HG03575 (cell line): ENCODE measurements at regions not wholly inside any gene's neighbourhood (a gene's known extent, or its start where the extent isn't known, plus 50 kb on each side); places are given as distances from the start of the nearest gene placed in this dataset.

ENCODE experiments used
- ATAC-seq: cut with Tn5 transposase; IDR thresholded peaks from one replicate; pipeline ENCODE4 v1.9.1; 2021; ENCODE audit not compliant: unreplicated experiment, insufficient number of reproducible peaks, low FRiP score; ENCODE audit errors: extremely low read depth

DNA sequence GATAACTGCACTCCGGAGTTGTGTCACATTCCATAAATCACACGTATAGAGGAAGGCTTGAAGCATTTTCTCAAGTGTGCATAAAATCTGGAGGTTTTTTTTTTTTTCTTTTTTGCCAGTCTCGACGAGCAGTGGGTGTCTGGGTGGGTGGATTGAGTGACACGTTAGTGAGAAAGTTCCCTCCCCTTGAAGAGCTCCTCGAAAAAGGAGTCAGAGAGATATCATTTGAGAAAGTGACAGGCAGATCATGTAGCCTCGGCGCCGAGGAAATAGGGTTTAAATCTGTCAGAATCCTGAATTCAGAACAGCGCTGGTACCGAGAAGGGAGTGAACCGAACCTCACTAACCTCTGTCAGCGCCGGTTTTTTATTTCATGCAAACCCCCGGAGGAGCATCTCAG is 269.5 kb upstream of the ARID1B start:
- no peak for ATAC-seq

DNA sequence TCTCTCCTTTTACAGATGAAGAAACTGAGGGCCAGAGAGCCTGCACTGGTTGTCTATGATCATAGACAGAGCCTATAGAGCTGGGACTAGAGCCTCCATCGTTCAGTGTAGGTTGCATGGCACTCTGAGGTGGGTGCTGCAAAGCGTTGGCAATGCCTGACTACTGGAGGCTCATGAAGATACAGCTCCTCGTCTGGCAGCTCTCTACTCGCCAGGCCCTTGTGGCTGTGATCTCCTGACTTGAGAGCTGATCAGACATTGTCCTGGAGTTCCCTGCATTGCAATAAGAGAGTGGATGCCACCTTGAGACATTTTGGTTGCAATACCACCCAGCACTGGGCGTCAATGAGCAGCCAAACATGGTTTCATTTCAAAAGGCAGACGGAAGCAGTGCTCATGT is 270.1 kb upstream of the ARID1B start:
- ATAC-seq, result no peak

DNA sequence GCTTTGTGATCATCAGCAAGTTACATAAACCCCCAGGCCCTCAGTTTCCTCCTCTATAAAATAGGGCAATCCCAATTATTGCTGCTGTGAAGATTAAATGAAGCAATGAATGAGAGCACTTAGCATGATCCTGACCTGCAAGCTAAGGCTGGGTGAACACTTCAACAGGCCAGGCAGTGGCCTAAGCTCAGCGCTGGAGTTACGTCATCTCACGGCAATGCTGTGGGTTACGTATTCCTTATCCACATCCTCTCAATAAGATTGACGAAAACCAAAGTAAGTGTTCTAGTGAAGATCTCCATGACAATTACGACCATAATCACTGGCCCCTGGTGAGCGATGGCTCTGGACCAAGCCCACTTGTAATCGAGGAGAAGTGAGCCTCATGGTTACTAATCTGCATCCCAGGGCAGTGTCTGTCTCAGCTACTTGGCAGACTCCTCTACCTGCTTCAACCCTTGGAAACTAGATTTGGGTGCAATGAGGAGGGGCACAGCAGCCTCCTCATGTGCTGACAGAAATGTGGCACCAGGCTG is 274.1 kb upstream of the ARID1B start:
- no peak for ATAC-seq

DNA sequence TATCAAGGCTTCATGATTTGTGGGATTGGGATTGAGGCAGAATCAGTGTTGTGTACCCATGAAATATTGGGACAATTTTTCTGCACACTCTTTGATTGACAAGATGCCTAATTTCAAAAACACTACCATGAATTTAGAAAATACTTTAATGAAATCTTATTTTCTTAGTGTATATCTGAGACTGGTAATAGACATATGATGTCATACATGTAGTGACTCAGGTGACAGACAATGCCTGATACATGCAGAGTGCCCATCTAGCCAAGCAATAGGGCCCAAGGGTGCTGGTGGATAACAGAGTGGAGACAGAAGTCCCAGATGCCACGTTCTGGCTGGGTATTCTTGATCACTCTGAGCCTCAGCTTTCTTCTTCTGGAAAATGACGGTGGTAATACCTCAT is 279.6 kb upstream of the ARID1B start:
- ATAC-seq, result no peak

DNA sequence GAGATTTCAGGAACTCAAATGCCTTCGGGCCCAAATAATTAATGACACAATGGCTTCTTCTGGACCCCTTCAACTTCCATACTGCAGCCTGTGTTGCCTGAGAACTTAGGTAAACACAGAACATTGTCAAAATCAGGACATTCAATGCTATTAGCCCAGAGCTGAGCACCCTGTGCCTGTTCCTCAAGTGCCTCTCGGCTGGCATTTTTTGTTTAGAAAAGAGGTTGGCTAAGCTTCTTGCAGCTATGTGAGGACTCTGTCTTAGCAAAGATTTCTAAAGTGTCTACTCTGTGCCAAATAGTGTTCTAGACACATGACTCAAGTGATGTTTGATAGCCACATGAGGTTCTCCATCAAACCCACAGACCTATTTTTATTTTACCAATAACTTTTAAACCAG is 289.3 kb upstream of the ARID1B start:
- ATAC-seq, result no peak

DNA sequence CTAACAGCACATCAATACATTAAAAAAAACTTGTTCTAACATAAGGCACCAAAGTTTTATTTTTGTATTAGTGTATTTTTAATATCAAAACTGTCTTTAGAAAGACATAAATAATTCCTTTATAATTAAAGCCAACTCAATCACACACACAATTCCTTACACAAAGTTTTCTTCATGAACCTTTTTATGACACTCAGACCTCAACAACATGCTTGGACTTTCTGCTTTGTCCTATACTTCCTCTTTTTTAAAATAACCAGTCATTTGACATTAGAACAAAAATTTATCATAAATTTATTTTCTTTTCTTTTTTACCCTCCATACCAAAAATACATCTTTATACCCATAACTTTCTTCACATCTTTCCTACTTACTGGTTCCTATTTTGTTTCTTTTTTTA is 292.0 kb upstream of the ARID1B start:
- no peak for ATAC-seq

DNA sequence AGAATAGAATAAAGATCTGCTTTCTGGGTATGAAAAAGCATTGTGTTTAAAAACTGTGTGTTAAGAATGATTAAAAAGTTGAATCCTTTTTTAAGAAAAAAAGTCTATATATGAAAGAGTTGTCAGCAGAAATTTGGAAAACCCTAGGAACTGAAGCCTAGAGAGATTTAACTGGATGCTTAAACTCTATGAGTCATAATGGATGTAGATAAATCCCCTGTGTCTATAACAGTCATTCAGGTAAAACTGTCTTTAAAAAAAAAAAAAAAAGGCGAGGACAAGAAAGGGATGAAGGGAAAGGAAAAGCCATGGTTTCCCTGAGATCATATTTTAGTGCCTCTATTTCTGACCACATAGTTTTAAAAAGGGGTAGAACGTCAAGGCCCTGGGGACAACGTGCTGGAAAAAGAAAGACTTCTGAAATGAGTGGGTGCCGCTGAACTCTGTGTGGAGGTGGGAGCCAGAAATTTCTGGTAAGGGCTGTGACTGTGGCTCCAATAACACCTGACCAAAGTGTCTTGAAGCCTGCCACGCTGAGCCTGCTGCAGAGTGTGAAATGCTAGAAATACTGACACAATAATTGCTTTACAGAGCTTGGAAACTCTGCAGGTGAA is 302.6 kb upstream of the ARID1B start:
- no peak for ATAC-seq

DNA sequence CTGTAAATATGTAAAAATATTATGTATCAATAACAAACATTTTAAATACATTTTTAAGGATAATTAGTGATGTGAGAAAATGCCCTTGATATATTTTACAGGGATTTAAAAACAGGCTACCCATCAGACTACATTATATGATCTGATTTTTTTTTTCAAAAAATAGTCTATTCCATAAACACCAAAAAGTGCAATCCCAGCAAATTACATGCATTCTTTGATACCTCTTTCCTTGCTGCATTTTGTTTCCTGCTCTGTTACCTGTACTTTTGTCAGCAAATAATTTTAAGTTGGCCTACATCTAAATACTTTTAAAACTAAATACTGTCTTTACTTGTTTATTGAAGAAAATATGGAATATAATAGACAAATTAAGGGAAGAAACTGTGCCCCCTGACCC is 306.2 kb upstream of the ARID1B start:
- no peak for ATAC-seq

DNA sequence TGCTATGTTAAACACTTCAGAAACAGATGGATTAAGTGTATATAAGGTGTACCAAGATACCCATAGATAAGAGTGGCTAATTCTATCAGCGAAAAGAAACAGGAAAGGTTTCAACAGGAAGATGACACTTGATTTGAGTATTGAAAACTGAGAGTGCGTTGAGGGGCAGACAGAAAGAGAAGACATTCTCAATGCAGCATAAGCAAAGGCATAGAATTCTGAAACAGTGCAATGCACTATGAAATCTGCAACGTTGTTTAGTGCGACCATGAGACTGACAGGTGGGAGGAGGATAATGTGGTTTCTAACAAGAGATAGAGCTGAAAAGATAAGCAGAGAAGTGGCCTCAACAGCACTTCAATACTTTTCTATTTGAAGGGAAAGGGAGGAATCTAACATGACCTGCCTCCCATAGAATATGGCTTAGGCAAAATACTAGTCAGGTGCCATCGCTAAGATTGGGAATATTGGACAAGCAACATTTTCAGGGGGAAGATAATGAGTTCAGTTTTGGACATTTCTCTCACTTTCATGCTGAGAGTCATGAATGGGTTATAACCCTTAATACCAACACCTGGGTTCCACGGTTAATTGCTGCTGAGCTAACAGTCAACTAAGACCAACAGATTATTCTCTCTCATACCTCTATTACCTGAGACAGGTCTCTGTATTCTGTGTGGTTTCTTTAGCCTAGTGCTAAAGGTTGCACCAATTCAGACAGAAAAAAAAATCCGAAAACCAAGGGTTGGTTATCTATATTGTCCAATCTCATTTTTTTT is 312.9 kb upstream of the ARID1B start:
- ATAC-seq, result no peak

DNA sequence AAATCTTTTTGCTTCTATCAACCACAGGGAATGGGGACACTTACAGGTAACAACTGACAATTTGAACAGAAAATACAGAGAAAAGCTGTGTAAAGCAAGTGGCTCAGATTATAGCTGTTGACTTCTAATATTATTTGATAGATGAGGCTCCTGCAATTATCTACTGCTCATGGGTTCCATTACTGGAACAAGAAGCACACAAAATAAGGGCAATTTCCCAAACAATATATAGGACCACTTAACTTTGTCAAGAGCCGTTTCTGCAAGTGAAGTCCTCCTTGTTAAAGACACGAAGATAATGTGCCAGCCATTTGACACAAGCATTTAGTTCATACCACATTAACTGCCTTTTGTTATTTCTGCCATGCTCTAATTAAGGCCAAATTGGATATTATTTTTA is 315.5 kb upstream of the ARID1B start:
- no peak for ATAC-seq

DNA sequence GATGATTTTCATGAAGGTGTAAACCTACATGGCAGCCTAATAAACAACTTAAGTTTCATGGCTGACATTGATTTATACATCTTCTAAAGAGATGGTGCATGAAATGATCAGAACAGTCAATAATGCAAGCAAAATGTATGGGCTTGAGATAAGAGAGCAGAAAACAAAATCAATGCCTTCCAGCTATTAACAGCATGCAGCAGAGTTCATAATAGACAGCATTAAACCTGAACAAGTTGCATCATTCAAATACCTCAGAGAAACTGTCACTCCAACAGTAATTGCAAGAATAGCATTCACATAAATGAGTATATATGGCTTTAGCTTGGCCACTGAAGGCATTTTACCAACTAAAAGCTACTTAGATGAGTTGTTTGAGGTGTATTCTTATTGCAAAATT is 319.6 kb upstream of the ARID1B start:
- ATAC-seq, result no peak

DNA sequence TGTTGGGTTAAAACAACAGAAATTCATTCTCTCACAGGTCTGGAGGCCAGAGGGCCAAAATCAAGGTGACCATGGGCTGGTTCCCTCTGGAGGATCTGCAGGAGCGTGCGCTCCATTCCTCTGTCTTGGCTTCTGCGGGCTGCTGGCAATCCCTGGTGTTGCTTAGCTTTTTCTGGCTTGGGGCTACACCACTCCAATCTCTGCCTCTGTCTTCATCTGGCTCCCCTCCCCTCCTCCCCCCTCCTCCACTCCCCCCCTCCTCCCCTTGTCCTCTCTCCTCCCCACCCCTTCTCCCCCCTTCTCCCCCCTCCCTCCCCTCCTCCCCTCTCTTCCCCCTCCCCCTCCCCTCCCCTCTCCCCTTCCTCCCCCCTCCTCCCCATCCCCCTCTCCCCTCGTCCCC is 321.3 kb upstream of the ARID1B start:
- no peak for ATAC-seq

DNA sequence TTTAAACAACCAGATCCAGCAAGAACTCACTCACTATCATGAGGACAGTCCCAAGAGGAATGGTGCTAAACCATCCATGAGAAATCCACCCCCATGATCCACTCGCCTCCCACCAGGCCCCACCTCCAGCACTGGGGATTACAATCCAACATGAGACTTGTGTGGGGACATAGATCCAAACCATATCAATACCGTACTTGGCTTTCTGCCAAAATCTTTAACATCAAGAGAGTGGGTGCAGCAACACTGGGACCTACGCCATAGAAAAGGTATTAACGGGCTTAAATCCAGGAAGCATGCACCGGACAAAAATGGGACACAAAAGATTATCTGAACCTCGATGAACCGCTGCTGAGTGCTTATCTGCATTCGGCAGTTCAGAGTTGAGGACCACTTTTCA is 322.3 kb upstream of the ARID1B start:
- ATAC-seq, result no peak

DNA sequence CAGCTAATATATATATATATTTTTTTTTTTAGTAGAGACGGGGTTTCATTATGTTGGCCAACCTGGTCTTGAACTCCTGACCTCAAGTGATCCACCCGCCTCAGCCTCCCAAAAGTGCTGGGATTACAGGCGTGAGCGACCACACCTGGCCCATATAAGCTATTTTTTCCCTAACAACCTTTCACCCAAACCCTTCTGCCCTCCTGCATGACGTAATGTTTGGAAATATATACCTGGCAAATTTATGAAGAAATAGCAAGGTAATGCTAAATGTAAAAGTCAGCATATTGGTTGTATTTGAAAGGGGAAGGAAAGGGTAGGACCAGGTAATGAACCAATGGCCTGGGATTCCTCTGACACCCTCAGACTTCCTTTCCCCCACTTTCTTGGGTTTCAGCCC is 325.5 kb upstream of the ARID1B start:
- ATAC-seq, result no peak

DNA sequence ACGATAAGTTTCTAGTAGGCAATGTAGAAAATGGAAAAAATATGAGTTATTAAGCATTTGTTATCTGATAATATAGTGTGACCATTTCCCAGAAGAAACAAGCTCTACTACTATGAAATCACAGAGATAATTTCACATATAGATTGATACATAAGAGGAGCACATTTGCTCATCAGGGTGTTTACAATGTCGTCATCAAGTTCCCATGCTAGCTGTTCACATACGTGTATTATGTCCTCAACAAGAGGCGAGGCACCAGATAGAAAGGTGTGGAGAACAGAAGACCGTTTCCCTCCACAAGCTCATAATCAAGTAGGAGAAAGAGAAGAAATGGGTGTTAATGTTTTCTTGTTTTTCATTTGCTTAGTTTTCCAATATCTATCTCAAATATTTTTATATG is 326.1 kb upstream of the ARID1B start:
- no peak for ATAC-seq

DNA sequence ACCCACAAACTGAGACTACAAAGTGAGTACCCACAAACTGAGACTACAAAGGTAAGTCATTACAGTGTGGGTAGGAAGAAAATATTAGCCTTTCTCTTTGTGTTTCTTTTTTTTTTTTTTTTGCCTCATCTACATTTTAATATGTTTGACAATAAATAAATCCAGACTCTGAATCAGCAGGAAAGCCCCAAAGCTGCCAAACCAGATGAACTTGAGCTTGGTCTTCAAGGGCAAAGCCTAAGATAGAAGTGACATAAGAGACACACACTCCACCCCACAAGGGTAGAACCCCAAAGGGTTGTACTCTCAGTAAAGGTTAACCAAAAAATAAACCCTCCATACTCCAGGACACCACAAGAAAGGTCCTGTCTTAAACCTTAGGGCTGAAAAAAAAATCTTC is 326.8 kb upstream of the ARID1B start:
- ATAC-seq, result no peak

DNA sequence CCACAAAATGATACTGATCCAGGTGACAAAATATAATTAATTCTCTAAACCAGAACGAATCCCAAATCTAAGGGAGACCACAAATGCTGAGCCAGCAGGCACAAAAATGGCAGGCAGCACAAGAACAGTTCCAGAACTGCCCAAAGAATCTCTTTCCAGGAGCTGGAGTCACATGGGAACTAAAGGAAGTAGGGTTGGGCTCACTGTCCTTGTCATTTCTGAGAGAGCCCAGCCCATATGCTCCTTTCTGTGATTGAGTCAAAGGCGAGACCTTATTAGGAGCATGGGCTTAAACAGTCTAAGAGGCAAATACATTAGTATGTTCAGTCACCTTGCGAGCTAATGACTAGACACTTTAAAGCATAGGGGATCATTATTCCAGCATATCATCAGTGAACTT is 327.6 kb upstream of the ARID1B start:
- ATAC-seq, result no peak

DNA sequence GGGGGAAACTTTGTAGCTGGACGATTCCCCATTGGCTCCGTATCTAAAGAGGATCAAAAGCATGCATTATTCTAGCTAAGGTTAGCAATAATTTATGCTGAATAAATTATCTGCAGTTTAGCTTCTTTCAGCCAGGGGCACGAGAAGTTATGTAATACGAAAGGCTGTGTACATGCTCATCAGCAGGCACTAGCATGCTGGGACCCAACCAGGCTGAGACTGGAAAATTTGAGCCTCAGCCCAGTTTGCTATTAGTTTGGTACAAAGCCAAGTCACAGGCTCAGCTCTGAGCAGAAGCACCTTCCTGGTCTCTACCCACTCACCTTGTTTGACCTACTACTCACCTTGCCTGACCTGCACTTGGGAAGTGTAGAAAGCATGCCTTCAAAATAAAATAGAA is 328.1 kb upstream of the ARID1B start:
- no peak for ATAC-seq

DNA sequence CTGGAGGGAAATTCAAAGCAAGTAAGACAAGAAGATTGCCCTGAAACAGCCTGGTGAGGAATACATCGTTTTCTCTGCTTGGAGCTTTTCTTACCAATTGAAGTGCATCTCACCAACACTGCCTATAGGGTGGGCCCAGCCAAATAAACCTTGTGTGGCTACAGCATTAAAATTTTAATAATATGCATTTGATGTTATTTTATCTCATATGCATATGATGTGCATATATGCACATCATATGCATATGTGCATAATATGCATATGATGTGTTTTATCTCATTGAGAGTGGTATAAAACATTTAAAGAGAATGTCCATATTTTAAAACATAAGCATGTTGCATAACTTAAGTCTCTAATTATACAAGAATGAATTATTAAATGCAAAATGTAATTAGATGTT is 328.6 kb upstream of the ARID1B start:
- no peak for ATAC-seq

DNA sequence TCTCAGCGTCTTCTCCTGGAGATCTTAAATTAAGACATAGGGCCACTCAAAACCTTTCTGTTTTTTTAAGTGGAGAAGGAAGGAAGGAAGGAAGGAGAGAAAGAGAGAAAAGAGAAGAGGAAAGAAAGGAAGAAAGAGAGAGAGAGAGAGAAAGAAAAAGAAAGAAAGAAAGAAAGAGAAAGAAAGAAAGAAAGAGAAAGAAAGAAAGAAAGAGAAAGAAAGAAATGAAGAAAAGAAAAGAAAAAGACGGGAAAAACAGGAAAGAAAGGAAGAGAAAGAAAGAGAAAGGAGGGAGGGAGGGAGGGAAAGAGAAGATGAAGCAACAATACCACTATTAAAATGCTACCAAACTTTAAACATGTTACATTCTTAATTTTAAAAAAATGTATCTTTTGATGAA is 336.5 kb upstream of the ARID1B start:
- ATAC-seq, result no peak
